Testis (tissue), 2 donors: ENCODE measurements at regions not wholly inside any gene's neighbourhood (a gene's known extent, or its start where the extent isn't known, plus 50 kb on each side); places are given as distances from the start of the nearest gene placed in this dataset.
"Not testable (repeated sequence)": the region's sequence is repeated elsewhere in the genome, so short reads cannot be mapped to it uniquely, and the experiment has no call there.

ENCODE experiments used
- POLR2A ChIP-seq: fragments of 450-650 bp; IDR thresholded peaks from one replicate; pipeline ENCODE4 v1.6.1; 2017; ENCODE audit warnings: antibody characterized with exemption, mild to moderate bottlenecking, moderate library complexity
- TF ChIP-seq, protein P1 (sequence below), 3 experiments: fragments of 450-650 bp in 2 of 3; fragments of 200-600 bp in 1 of 3; sonication (generic) in 1 of 3; IDR thresholded peaks; one replicate each; pipeline ENCODE4 v1.5.1; 2016 to 2019; ENCODE audit warnings: antibody characterized with exemption in 3 of 3, mild to moderate bottlenecking in 2 of 3, moderate library complexity in 1 of 3

GRCh38 chr7:73161727-73162126, 75.9 kb upstream of the SPDYE9 start:
- TF ChIP-seq, protein P1, sequence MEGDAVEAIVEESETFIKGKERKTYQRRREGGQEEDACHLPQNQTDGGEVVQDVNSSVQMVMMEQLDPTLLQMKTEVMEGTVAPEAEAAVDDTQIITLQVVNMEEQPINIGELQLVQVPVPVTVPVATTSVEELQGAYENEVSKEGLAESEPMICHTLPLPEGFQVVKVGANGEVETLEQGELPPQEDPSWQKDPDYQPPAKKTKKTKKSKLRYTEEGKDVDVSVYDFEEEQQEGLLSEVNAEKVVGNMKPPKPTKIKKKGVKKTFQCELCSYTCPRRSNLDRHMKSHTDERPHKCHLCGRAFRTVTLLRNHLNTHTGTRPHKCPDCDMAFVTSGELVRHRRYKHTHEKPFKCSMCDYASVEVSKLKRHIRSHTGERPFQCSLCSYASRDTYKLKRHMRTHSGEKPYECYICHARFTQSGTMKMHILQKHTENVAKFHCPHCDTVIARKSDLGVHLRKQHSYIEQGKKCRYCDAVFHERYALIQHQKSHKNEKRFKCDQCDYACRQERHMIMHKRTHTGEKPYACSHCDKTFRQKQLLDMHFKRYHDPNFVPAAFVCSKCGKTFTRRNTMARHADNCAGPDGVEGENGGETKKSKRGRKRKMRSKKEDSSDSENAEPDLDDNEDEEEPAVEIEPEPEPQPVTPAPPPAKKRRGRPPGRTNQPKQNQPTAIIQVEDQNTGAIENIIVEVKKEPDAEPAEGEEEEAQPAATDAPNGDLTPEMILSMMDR (IDR thresholded peaks at IDR 0.05): not testable (repeated sequence)
- not testable (repeated sequence) for TF ChIP-seq POLR2A
